A673 (cell line): ENCODE measurements at regions not wholly inside any gene's neighbourhood (a gene's known extent, or its start where the extent isn't known, plus 50 kb on each side); places are given as distances from the start of the nearest gene placed in this dataset.

ENCODE experiments used
- BruUV-seq: library from RNA; stranded (reverse); fragments of 400-500 nt; replicated peaks from 2 replicates; lab custom pipeline; 2021; lab: Mats Ljungman, UMichigan
- CTCF ChIA-PET: fragments of 300-600 bp; sonication (Branson Sonifier 250); formaldehyde crosslinking; loops from one replicate; lab custom pipeline; 2022; ENCODE audit warnings: antibody characterized with exemption; lab: Charles Lee
- POLR2A ChIA-PET: fragments of 300-600 bp; sonication (Branson Sonifier 250); formaldehyde crosslinking; loops from one replicate; lab custom pipeline; 2022; ENCODE audit warnings: antibody characterized with exemption; ENCODE audit not compliant: low non-redundant PET; lab: Charles Lee
- DNase-seq: peaks from one replicate; pipeline ENCODE4 v3.0.0-alpha.2; 2015; ENCODE audit warnings: low spot score
- H3K27ac ChIP-seq: fragments of 200-600 bp; sonication (generic); 2 replicates; pipeline ENCODE4 v1.5.1; 2016; ENCODE audit warnings: mixed run types, low read depth, mild to moderate bottlenecking, mixed read lengths, antibody characterized with exemption, low read length; ENCODE audit not compliant: poor library complexity, severe bottlenecking
- H3K27me3 ChIP-seq: fragments of 200-600 bp; sonication (generic); replicated peaks from 2 replicates; pipeline ENCODE4 v1.6.1; 2017; ENCODE audit warnings: mixed run types, low read depth, mild to moderate bottlenecking, mixed read lengths, antibody characterized with exemption, low read length; ENCODE audit not compliant: insufficient read depth, poor library complexity
- H3K36me3 ChIP-seq: fragments of 200-600 bp; sonication (generic); 2 replicates; pipeline ENCODE4 v1.6.1; 2016; ENCODE audit warnings: mixed run types, mild to moderate bottlenecking, mixed read lengths, antibody characterized with exemption, low read length; ENCODE audit not compliant: insufficient read depth, poor library complexity, severe bottlenecking
- H3K4me1 ChIP-seq: fragments of 200-600 bp; sonication (generic); 2 replicates; pipeline ENCODE4 v1.6.1; 2017; ENCODE audit warnings: mixed run types, mild to moderate bottlenecking, mixed read lengths, antibody characterized with exemption, low read length; ENCODE audit not compliant: insufficient read depth, poor library complexity, severe bottlenecking
- H3K4me3 ChIP-seq: fragments of 200-600 bp; sonication (generic); 2 replicates; pipeline ENCODE4 v1.5.1; 2016; ENCODE audit warnings: low read depth, mixed run types, mild to moderate bottlenecking, mixed read lengths, low read length; ENCODE audit not compliant: poor library complexity, severe bottlenecking
- H3K9me3 ChIP-seq: fragments of 200-600 bp; sonication (generic); 2 replicates; pipeline ENCODE4 v1.6.1; 2016; ENCODE audit warnings: mixed run types, low read depth, mild to moderate bottlenecking, mixed read lengths, antibody characterized with exemption, low read length; ENCODE audit not compliant: poor library complexity, severe bottlenecking
- EZH2 ChIP-seq: fragments of 200-600 bp; sonication (generic); IDR thresholded peaks from 2 replicates; pipeline ENCODE4 v1.6.1; 2017; ENCODE audit warnings: borderline replicate concordance, low read depth, mild to moderate bottlenecking, mixed read lengths, antibody characterized with exemption, low read length; ENCODE audit not compliant: poor library complexity, severe bottlenecking
- intact Hi-C: fragments of 100-400 bp; cut with micrococcal nuclease; formaldehyde crosslinking; loops from one replicate; pipeline ENCODE4 v1.10.0; 2022; ENCODE audit not compliant: unreplicated experiment
- TF ChIP-seq, protein P1 (sequence below): fragments of 300-800, 200-600 bp; sonication (generic); conservative IDR thresholded peaks from 2 replicates; pipeline ENCODE4 v1.5.1; 2017; ENCODE audit warnings: low read depth, mild to moderate bottlenecking, antibody characterized with exemption, low read length, moderate library complexity, mixed read lengths

DNA sequence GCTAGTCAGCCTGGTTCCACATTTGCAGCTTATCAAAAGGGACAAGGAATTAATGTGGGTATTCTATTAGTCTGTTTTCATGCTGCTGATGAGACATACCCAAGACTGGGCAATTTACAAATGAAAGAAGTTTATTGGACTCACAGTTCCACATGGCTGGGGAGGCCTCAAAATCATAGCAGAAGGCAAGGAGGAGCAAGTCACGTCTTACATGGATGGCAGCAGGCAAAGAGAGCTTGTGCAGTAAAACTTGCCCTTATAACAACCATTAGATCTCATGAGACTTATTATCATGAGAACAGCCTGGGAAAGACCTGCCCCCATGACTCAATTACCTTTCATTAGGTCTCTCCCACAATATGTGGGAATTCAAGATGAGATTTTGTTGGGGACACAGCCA lies 689.1 kb upstream of the MARCKS start:
- POLR2A ChIA-PET = no interaction called here
- Histone ChIP-seq H3K4me1 (no peaks in the 10 kb centered on the region), H3K9me3 (no peaks in the 10 kb centered on the region), H3K4me3 (no peak overlapping the region), H3K27me3 (no peaks in the 10 kb centered on the region), H3K27ac (no peak overlapping the region), H3K36me3 (no peaks in the 10 kb centered on the region)
- no peak for TF ChIP-seq EZH2
- TF ChIP-seq, protein P1, sequence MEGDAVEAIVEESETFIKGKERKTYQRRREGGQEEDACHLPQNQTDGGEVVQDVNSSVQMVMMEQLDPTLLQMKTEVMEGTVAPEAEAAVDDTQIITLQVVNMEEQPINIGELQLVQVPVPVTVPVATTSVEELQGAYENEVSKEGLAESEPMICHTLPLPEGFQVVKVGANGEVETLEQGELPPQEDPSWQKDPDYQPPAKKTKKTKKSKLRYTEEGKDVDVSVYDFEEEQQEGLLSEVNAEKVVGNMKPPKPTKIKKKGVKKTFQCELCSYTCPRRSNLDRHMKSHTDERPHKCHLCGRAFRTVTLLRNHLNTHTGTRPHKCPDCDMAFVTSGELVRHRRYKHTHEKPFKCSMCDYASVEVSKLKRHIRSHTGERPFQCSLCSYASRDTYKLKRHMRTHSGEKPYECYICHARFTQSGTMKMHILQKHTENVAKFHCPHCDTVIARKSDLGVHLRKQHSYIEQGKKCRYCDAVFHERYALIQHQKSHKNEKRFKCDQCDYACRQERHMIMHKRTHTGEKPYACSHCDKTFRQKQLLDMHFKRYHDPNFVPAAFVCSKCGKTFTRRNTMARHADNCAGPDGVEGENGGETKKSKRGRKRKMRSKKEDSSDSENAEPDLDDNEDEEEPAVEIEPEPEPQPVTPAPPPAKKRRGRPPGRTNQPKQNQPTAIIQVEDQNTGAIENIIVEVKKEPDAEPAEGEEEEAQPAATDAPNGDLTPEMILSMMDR = no peak
- DNase-seq = no peak
- CTCF ChIA-PET = interaction anchor here (0.6 kb wide), 1 partner anchor 36 kb away, joined by 4 read pairs; no protein-coding TSS in a partner anchor
- BruUV-seq = no TSS peak
- intact Hi-C loops = no loop called here

DNA sequence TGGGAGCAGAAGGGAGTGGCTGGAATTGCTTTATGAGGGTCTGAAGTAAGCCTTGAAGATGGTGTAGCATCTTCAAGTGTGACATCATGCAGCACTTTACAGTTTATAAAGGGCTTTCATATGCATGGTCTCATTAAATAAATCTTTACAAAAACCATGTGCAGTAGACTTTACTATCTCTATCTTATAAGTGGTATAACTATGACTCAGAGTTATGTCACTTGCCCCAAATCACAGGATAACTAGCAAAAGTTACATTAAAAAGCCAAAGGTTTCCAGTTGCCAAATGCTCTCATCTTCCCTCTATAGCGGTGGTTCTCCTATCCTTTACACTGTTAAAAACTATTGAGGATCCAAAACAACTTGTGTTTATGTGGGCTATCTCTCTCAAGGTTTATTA lies 687.7 kb upstream of the MARCKS start:
- Histone ChIP-seq H3K4me1 (no peaks in the 10 kb centered on the region), H3K9me3 (no peaks in the 10 kb centered on the region), H3K27ac (no peak overlapping the region), H3K4me3 (no peak overlapping the region), H3K36me3 (no peaks in the 10 kb centered on the region), H3K27me3 (no peaks in the 10 kb centered on the region)
- BruUV-seq = no TSS peak
- DNase-seq = no peak
- POLR2A ChIA-PET = no interaction called here
- intact Hi-C loops = no loop called here
- CTCF ChIA-PET = no interaction called here
- TF ChIP-seq EZH2 = no peak
- TF ChIP-seq, protein P1 = no peak

DNA sequence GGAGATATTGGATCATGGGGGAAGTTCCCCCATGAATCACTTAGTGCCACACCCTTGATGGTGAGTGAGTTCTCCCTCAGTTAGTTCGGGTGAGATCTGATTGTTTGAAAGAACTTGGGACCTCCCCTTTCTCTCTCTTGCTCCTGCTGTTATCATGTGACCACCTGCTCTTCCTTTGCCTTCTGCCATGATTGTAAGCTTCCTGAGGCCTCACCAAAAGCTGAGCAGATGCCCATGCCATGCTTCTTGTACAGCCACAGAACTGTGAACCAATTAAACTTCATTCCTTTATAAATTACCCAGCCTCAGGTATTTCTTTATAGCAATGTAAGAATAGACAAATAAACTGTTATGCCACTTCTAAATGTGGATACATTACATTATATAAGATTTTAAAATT lies 686.7 kb upstream of the MARCKS start:
- BruUV-seq = no TSS peak
- Histone ChIP-seq H3K4me1 (no peaks in the 10 kb centered on the region), H3K4me3 (no peak overlapping the region), H3K27ac (no peak overlapping the region), H3K36me3 (no peaks in the 10 kb centered on the region), H3K27me3 (no peaks in the 10 kb centered on the region), H3K9me3 (no peaks in the 10 kb centered on the region)
- no peak for DNase-seq
- ChIA-PET POLR2A (no interaction called here), CTCF (no interaction called here)
- intact Hi-C loops = no loop called here
- TF ChIP-seq EZH2 = no peak
- TF ChIP-seq, protein P1 = no peak
